ENCODE measurements at regions not wholly inside any gene's neighbourhood (a gene's known extent, or its start where the extent isn't known, plus 50 kb on each side); places are given as distances from the start of the nearest gene placed in this dataset.

DNA sequence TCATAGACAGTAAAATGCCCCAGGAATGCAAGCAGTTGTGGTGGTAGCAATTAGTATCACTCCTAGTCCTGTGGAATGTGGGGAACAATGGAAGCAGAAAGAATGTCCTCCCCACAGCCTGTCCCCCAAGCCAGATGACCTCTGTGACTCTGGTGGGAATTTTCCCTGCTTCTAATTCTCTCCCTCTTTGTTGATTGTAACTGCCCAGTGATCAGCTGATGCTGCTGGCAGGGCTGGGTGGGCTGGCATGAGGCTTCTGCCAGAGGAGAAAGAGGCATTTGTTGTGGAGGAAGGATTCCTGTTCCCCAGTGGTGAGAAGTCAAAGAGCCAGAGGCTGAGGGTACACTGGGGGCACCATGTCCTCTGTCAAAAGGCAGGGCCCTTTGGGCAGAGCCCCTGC, 116.7 kb upstream of the NCAM1 start:
- Histone ChIP-seq H3K4me1 (ENCODE audit: control insufficient read depth, insufficient read depth, low read length) (no peaks in the 10 kb centered on the region), H3K9me3 (ENCODE audit: control insufficient read depth, low read depth, low read length) (no peaks in the 10 kb centered on the region), H3K27me3 (ENCODE audit: control insufficient read depth, insufficient read depth, low read length) (no peaks in the 10 kb centered on the region), H3K4me3 (ENCODE audit: low read length) (no peak overlapping the region), H3K27ac (ENCODE audit: low read length) (no peak overlapping the region), H3K36me3 (ENCODE audit: control insufficient read depth, insufficient read depth, low read length) (no peaks in the 10 kb centered on the region)
- DNase-seq, result no peak

DNA sequence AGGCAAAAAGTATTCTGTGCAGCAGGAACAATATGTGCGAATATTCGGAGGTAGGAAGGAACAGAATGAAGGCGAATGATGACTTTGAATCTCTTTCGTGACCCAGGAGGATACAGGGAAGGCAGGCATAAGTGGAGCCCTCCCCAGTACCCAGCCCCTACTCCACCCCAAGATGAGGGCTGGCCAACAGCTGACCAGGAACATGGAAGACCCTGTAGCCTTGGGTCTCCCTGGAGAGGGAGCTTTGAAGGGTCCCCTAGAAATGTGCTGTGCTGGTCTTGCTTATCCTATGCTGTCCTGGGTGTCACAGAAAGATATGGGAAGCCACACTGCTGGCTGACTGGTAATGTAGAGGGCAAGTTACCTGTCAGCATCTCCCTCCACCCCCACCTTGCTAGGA, 113.7 kb upstream of the NCAM1 start:
- WGBS (ENCODE audit: insufficient coverage, low lambda C conversion rate), result 83% methylated on average over 2 of the region's 4 CpGs
- Histone ChIP-seq H3K27me3 (ENCODE audit: control insufficient read depth, insufficient read depth, low read length) (no peaks in the 10 kb centered on the region), H3K27ac (ENCODE audit: low read length) (no peak overlapping the region), H3K4me3 (ENCODE audit: low read length) (no peak overlapping the region), H3K36me3 (ENCODE audit: control insufficient read depth, insufficient read depth, low read length) (no peaks in the 10 kb centered on the region), H3K4me1 (ENCODE audit: control insufficient read depth, insufficient read depth, low read length) (no peaks in the 10 kb centered on the region), H3K9me3 (ENCODE audit: control insufficient read depth, low read depth, low read length) (no peaks in the 10 kb centered on the region)
- no peak for DNase-seq

DNA sequence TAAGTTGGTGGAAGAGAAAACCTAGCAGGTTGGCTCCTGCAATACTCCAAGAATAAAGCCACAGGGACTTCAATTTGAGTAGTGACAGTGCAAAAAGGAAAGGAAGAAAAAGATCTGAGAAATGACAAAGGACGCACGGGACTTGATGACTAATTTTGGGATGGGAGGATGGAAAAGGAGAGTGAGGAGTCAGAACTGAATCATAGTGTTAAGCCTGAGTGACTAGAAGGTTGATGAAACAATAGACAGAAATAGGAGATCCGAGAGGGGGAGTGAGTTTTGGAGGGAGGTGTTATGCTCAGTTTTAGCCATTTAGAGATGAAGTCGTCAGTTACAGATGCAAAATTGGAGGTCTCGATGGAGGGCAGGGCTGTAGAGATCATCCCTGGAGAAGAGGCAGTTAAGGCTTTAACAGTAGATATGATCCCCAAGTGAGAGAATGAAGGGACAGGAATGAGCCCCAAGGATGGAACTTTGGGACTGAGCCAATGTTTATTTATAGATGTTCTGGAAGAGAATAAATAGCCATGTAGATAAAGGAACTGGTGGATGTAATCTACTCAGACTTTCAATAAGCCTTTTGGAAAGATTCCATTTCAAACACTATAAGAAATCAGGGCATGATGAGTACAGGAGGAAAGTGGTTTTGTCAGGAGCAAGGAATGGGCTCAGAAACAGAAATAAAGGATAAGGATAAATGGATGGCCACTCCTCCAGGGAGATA, 108.9 kb upstream of the NCAM1 start:
- 100% methylated on average over 3 of the region's 5 CpGs for WGBS (ENCODE audit: insufficient coverage, low lambda C conversion rate)
- H3K4me3 ChIP-seq (ENCODE audit: low read length), result no peak overlapping the region
- no peak for DNase-seq
- H3K27me3 ChIP-seq (ENCODE audit: control insufficient read depth, insufficient read depth, low read length), result peaks cover 3% of the 10 kb centered on the region
- H3K9me3 ChIP-seq (ENCODE audit: control insufficient read depth, low read depth, low read length), result no peaks in the 10 kb centered on the region
- H3K36me3 ChIP-seq (ENCODE audit: control insufficient read depth, insufficient read depth, low read length), result no peaks in the 10 kb centered on the region
- H3K27ac ChIP-seq (ENCODE audit: low read length), result no peak overlapping the region
- H3K4me1 ChIP-seq (ENCODE audit: control insufficient read depth, insufficient read depth, low read length), result no peaks in the 10 kb centered on the region

DNA sequence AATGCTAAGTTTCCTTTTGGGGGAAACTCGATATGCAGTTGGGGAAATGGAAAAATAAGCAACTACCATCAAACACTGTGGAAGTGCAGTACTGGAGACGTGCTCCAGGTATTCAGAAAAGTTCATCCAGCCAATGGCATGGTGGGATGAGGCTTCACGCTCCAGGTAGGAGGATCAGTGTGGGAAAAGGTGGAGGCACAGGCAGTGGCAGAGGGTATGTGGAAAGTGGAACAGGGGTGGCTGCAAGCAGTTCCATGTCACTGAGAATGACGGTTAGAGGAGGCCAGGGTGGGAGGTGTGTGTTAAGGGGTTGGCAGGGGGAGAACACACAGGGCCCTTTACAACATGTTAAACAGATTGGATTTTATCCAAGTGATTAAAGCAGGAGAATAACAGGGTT, 105.1 kb upstream of the NCAM1 start:
- H3K4me1 ChIP-seq (ENCODE audit: control insufficient read depth, insufficient read depth, low read length), result no peaks in the 10 kb centered on the region
- no peak overlapping the region for H3K4me3 ChIP-seq (ENCODE audit: low read length)
- no peaks in the 10 kb centered on the region for H3K9me3 ChIP-seq (ENCODE audit: control insufficient read depth, low read depth, low read length)
- DNase-seq, result no peak
- no peak overlapping the region for H3K27ac ChIP-seq (ENCODE audit: low read length)
- peaks cover 3% of the 10 kb centered on the region for H3K27me3 ChIP-seq (ENCODE audit: control insufficient read depth, insufficient read depth, low read length)
- H3K36me3 ChIP-seq (ENCODE audit: control insufficient read depth, insufficient read depth, low read length), result no peaks in the 10 kb centered on the region
- no CpG with 5 or more reads among the region's 4 CpGs for WGBS (ENCODE audit: insufficient coverage, low lambda C conversion rate)

DNA sequence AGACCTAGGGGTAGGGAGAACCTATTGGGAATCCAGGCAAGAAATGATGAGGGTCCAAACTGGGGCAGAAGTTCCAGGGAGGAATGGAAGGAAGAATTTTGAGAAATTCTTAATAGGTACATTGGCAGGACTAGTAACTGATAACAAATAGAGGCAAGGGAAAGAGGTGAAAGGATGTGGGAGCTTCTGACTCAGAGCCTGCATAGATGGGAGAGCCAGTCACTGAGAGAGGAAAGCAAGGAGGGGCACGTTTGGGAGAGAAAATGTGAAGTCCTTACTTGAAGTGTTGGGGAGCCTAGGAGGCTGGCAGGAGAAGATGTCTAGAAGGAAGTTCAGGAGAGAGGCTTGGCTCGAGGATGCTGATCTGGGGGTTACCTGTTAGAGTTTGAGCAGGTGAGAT, 104.6 kb upstream of the NCAM1 start:
- Histone ChIP-seq H3K4me1 (ENCODE audit: control insufficient read depth, insufficient read depth, low read length) (no peaks in the 10 kb centered on the region), H3K27me3 (ENCODE audit: control insufficient read depth, insufficient read depth, low read length) (peaks cover 3% of the 10 kb centered on the region), H3K4me3 (ENCODE audit: low read length) (no peak overlapping the region), H3K9me3 (ENCODE audit: control insufficient read depth, low read depth, low read length) (no peaks in the 10 kb centered on the region), H3K27ac (ENCODE audit: low read length) (no peak overlapping the region), H3K36me3 (ENCODE audit: control insufficient read depth, insufficient read depth, low read length) (no peaks in the 10 kb centered on the region)
- DNase-seq, result no peak
- 71% methylated on average over 1 of the region's 2 CpGs for WGBS (ENCODE audit: insufficient coverage, low lambda C conversion rate)

DNA sequence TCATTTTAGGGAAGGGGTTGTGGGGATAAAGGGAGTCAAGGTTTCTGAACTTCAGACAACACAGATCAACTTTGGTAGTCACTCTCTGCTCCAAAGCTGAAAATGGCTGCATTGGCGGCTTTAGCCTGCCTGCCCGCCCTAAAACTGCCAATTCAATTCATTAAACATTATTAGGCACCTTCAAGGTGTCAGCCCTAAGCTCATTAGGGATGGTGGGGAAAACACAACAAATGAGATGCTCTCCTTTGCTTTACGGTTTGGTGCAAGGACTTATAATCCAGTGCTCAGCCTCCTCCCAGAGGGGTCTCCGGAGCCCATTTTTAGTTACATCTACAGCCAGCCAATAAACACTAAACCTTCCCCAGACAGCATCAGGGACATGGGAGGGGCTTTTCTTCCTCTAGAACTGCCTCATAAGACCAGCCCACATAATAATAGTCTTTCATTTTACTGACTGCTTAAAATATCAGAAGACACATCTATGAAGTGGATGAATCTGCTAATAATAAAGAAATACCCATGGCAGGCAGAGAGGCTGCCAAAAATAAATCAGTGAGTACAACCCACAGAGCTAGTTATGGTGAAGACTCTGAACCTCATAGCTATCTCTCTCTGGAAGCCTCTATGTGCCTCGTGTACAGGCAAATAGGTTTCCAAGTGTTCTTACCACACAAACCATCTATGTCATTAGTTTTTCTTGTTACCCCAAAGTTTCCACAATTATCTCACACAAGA, 102.8 kb upstream of the NCAM1 start:
- Histone ChIP-seq H3K27me3 (ENCODE audit: control insufficient read depth, insufficient read depth, low read length) (peaks cover 3% of the 10 kb centered on the region), H3K9me3 (ENCODE audit: control insufficient read depth, low read depth, low read length) (no peaks in the 10 kb centered on the region), H3K36me3 (ENCODE audit: control insufficient read depth, insufficient read depth, low read length) (no peaks in the 10 kb centered on the region), H3K27ac (ENCODE audit: low read length) (no peak overlapping the region), H3K4me3 (ENCODE audit: low read length) (no peak overlapping the region), H3K4me1 (ENCODE audit: control insufficient read depth, insufficient read depth, low read length) (no peaks in the 10 kb centered on the region)
- no peak for DNase-seq
- no CpG with 5 or more reads among the region's 5 CpGs for WGBS (ENCODE audit: insufficient coverage, low lambda C conversion rate)

DNA sequence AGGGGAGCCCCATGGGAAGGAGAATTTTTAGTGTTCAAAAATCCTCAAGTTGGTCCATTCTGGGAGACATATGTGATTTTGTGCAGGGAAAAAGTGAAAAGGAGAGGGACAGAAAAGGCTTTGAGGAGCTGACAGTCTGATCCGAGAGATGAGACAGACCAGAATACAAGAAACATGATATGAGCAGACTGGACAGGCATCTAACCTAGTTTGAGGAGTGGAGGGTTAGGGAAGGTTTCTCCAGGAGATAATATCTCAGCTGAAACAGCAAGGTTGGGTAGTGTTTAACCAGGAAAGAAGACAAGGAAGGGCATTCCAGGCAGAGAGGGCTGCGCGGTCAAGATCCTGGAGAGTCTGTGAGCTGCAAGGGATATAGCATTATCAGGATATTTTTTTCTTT, 101.4 kb upstream of the NCAM1 start:
- DNase-seq, result no peak

DNA sequence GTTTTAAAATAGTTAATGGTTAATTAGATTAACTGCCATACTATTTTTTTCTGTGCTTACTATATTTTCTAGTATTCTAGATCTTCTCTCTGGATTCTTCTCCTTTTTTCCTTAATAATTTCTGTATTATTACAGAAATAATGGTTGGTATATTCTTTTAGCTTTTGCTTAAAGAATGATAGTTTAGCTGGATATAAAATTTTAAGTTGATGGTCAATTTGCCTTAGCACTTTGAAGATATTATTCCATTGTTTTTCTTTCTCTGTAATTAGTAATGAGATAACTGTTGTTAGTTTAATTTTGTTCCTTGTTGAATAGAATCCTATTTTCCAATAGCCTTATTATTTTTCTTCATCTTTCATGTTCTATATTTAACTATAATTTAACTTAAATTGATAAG, 99.9 kb upstream of the NCAM1 start:
- H3K27me3 ChIP-seq (ENCODE audit: control insufficient read depth, insufficient read depth, low read length), result no peaks in the 10 kb centered on the region
- H3K27ac ChIP-seq (ENCODE audit: low read length), result no peak overlapping the region

More for the DNA sequence above, 101.4 kb upstream of the NCAM1 start:
- Histone ChIP-seq H3K27ac (ENCODE audit: low read length) (no peak overlapping the region), H3K36me3 (ENCODE audit: control insufficient read depth, insufficient read depth, low read length) (no peaks in the 10 kb centered on the region), H3K27me3 (ENCODE audit: control insufficient read depth, insufficient read depth, low read length) (peaks cover 3% of the 10 kb centered on the region), H3K4me3 (ENCODE audit: low read length) (no peak overlapping the region), H3K9me3 (ENCODE audit: control insufficient read depth, low read depth, low read length) (no peaks in the 10 kb centered on the region), H3K4me1 (ENCODE audit: control insufficient read depth, insufficient read depth, low read length) (no peaks in the 10 kb centered on the region)
- 88% methylated on average over 1 of the region's 3 CpGs for WGBS (ENCODE audit: insufficient coverage, low lambda C conversion rate)

DNA sequence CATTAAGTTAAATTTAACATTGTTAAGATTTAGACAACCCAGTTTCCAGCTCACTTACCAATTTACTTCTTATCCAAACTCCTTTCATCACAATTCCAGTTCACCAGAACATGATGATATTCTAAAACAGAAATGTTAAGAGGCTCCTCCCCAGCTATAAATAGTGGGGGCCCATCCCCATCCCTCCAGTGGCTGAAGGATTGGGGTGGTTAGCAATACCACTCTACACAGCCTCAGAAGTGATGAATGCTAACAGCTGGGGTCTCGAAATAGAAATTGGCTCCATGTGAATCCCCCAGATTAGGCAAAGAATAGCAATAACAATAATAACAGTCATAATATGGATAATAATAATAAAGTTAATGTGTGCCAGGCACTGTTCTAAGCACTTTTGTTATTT, 97.9 kb upstream of the NCAM1 start:
- Histone ChIP-seq H3K4me1 (ENCODE audit: control insufficient read depth, insufficient read depth, low read length) (no peaks in the 10 kb centered on the region), H3K27me3 (ENCODE audit: control insufficient read depth, insufficient read depth, low read length) (no peaks in the 10 kb centered on the region), H3K4me3 (ENCODE audit: low read length) (no peak overlapping the region), H3K9me3 (ENCODE audit: control insufficient read depth, low read depth, low read length) (no peaks in the 10 kb centered on the region), H3K27ac (ENCODE audit: low read length) (no peak overlapping the region), H3K36me3 (ENCODE audit: control insufficient read depth, insufficient read depth, low read length) (no peaks in the 10 kb centered on the region)
- no peak for DNase-seq
- no CpG with 5 or more reads among the region's 1 CpG for WGBS (ENCODE audit: insufficient coverage, low lambda C conversion rate)

More for the DNA sequence above, 99.9 kb upstream of the NCAM1 start:
- no peaks in the 10 kb centered on the region for H3K9me3 ChIP-seq (ENCODE audit: control insufficient read depth, low read depth, low read length)
- H3K4me3 ChIP-seq (ENCODE audit: low read length), result no peak overlapping the region
- no peak for DNase-seq
- H3K4me1 ChIP-seq (ENCODE audit: control insufficient read depth, insufficient read depth, low read length), result no peaks in the 10 kb centered on the region
- H3K36me3 ChIP-seq (ENCODE audit: control insufficient read depth, insufficient read depth, low read length), result no peaks in the 10 kb centered on the region

DNA sequence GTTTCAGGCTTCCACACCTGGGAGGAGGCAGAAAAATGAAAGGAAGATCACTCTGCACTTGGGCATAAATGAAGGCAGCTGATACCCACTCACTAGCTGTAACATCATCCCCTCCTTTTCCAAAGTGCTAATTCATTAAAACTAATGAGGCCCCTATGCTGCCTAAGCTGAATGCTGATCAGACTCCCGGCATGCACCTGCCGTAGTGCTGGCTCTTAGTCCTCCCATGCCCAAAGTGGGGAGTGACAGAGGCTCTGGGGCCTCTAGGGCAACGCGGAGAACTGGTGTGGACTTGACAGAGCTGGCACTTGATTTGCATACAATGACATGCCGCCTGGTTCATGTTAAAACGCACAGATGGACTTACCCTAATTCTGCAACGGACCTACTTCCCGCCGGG, 96.5 kb upstream of the NCAM1 start:
- Histone ChIP-seq H3K4me1 (ENCODE audit: control insufficient read depth, insufficient read depth, low read length) (no peaks in the 10 kb centered on the region), H3K9me3 (ENCODE audit: control insufficient read depth, low read depth, low read length) (no peaks in the 10 kb centered on the region), H3K36me3 (ENCODE audit: control insufficient read depth, insufficient read depth, low read length) (no peaks in the 10 kb centered on the region), H3K27ac (ENCODE audit: low read length) (no peak overlapping the region), H3K27me3 (ENCODE audit: control insufficient read depth, insufficient read depth, low read length) (no peaks in the 10 kb centered on the region), H3K4me3 (ENCODE audit: low read length) (no peak overlapping the region)
- DNase-seq, result no peak
- no CpG with 5 or more reads among the region's 9 CpGs for WGBS (ENCODE audit: insufficient coverage, low lambda C conversion rate)

All from large intestine (tissue), 3 donors.